GM21447 (cell line): ENCODE measurements at regions not wholly inside any gene's neighbourhood (a gene's known extent, or its start where the extent isn't known, plus 50 kb on each side); places are given as distances from the start of the nearest gene placed in this dataset.

Source experiments
- ATAC-seq: cut with Tn5 transposase; IDR thresholded peaks from one replicate; pipeline ENCODE4 v1.9.1; 2021; ENCODE audit not compliant: unreplicated experiment

- no peak for ATAC-seq
These were observed 170.4 kb downstream of the KCNE4 start for GRCh38 chr2:223222397-223222796.

GRCh38 chr2:223223156-223223555 lies 171.2 kb downstream of the KCNE4 start:
- ATAC-seq, result no peak

GRCh38 chr2:223225266-223225665 lies 173.3 kb downstream of the KCNE4 start:
- no peak for ATAC-seq

- no peak for ATAC-seq
These were observed 174.3 kb downstream of the KCNE4 start for GRCh38 chr2:223226264-223226663.

GRCh38 chr2:223227338-223227737 lies 175.3 kb downstream of the KCNE4 start:
- no peak for ATAC-seq

- no peak for ATAC-seq
These were observed 176.9 kb downstream of the KCNE4 start for GRCh38 chr2:223228871-223229270.

- ATAC-seq, result no peak
These were observed 178.4 kb downstream of the KCNE4 start for GRCh38 chr2:223230352-223230751.

- ATAC-seq, result no peak
These were observed 180.3 kb downstream of the KCNE4 start for GRCh38 chr2:223232285-223232684.

- ATAC-seq, result no peak
These were observed 180.9 kb downstream of the KCNE4 start for GRCh38 chr2:223232896-223233295.

GRCh38 chr2:223235986-223236385 lies 184.0 kb downstream of the KCNE4 start:
- no peak for ATAC-seq

GRCh38 chr2:223238301-223238700 lies 186.3 kb downstream of the KCNE4 start:
- ATAC-seq, result no peak

- no peak for ATAC-seq
These were observed 191.2 kb downstream of the KCNE4 start for GRCh38 chr2:223243233-223243632.

GRCh38 chr2:223247136-223247535 lies 195.1 kb downstream of the KCNE4 start:
- no peak for ATAC-seq

- no peak for ATAC-seq
These were observed 199.8 kb downstream of the KCNE4 start for GRCh38 chr2:223251656-223252229.

GRCh38 chr2:223260681-223261080 lies 208.7 kb downstream of the KCNE4 start:
- no peak for ATAC-seq

GRCh38 chr2:223262946-223263345 lies 211.0 kb downstream of the KCNE4 start:
- no peak for ATAC-seq

GRCh38 chr2:223264541-223265193 lies 212.7 kb downstream of the KCNE4 start:
- no peak for ATAC-seq

GRCh38 chr2:223267160-223267951 lies 215.4 kb downstream of the KCNE4 start:
- ATAC-seq, result no peak

GRCh38 chr2:223269386-223269785 lies 217.4 kb downstream of the KCNE4 start:
- no peak for ATAC-seq

GRCh38 chr2:223270548-223270947 lies 218.6 kb downstream of the KCNE4 start:
- ATAC-seq, result no peak

- ATAC-seq, result no peak
These were observed 222.0 kb downstream of the KCNE4 start for GRCh38 chr2:223273995-223274394.

- ATAC-seq, result no peak
These were observed 230.2 kb downstream of the KCNE4 start for GRCh38 chr2:223282221-223282620.
